ENCODE measurements at regions not wholly inside any gene's neighbourhood (a gene's known extent, or its start where the extent isn't known, plus 50 kb on each side); places are given as distances from the start of the nearest gene placed in this dataset.

- in situ Hi-C loops (cut with MboI; ENCODE audit: low sequenced_read_pairs), result no loop called here
Measured at GRCh38 chr2:217290467-217290866, 430.6 kb upstream of the TNP1 start.

- in situ Hi-C loops (cut with MboI; ENCODE audit: low sequenced_read_pairs), result no loop called here
Measured at GRCh38 chr2:217289907-217290280, 430.0 kb upstream of the TNP1 start.

GRCh38 chr2:217289177-217289906 is 429.5 kb upstream of the TNP1 start:
- in situ Hi-C loops (cut with MboI; ENCODE audit: low sequenced_read_pairs), result no loop called here

- in situ Hi-C loops (cut with MboI; ENCODE audit: low sequenced_read_pairs), result no loop called here
Measured at GRCh38 chr2:217288472-217289063, 428.7 kb upstream of the TNP1 start.

- in situ Hi-C loops (cut with MboI; ENCODE audit: low sequenced_read_pairs), result no loop called here
Measured at GRCh38 chr2:217286833-217287232, 427.0 kb upstream of the TNP1 start.

GRCh38 chr2:217285926-217286325 is 426.1 kb upstream of the TNP1 start:
- in situ Hi-C loops (cut with MboI; ENCODE audit: low sequenced_read_pairs), result no loop called here

GRCh38 chr2:217283460-217283859 is 423.6 kb upstream of the TNP1 start:
- in situ Hi-C loops (cut with MboI; ENCODE audit: low sequenced_read_pairs), result no loop called here

- in situ Hi-C loops (cut with MboI; ENCODE audit: low sequenced_read_pairs), result no loop called here
Measured at GRCh38 chr2:217282531-217282930, 422.7 kb upstream of the TNP1 start.

- in situ Hi-C loops (cut with MboI; ENCODE audit: low sequenced_read_pairs), result no loop called here
Measured at GRCh38 chr2:217279556-217279955, 419.7 kb upstream of the TNP1 start.

GRCh38 chr2:217279140-217279539 is 419.3 kb upstream of the TNP1 start:
- in situ Hi-C loops (cut with MboI; ENCODE audit: low sequenced_read_pairs), result no loop called here

GRCh38 chr2:217277646-217278398 is 418.0 kb upstream of the TNP1 start:
- in situ Hi-C loops (cut with MboI; ENCODE audit: low sequenced_read_pairs), result no loop called here

GRCh38 chr2:217276433-217276832 is 416.6 kb upstream of the TNP1 start:
- in situ Hi-C loops (cut with MboI; ENCODE audit: low sequenced_read_pairs), result no loop called here

GRCh38 chr2:217275091-217275490 is 415.2 kb upstream of the TNP1 start:
- in situ Hi-C loops (cut with MboI; ENCODE audit: low sequenced_read_pairs), result no loop called here

GRCh38 chr2:217274578-217274977 is 414.7 kb upstream of the TNP1 start:
- in situ Hi-C loops (cut with MboI; ENCODE audit: low sequenced_read_pairs), result no loop called here

- in situ Hi-C loops (cut with MboI; ENCODE audit: low sequenced_read_pairs), result no loop called here
Measured at GRCh38 chr2:217273851-217274250, 414.0 kb upstream of the TNP1 start.

- in situ Hi-C loops (cut with MboI; ENCODE audit: low sequenced_read_pairs), result no loop called here
Measured at GRCh38 chr2:217273162-217273561, 413.3 kb upstream of the TNP1 start.

- in situ Hi-C loops (cut with MboI; ENCODE audit: low sequenced_read_pairs), result no loop called here
Measured at GRCh38 chr2:217271813-217272212, 411.9 kb upstream of the TNP1 start.

- in situ Hi-C loops (cut with MboI; ENCODE audit: low sequenced_read_pairs), result no loop called here
Measured at GRCh38 chr2:217270485-217271121, 410.7 kb upstream of the TNP1 start.

GRCh38 chr2:217269701-217270484 is 410.0 kb upstream of the TNP1 start:
- in situ Hi-C loops (cut with MboI; ENCODE audit: low sequenced_read_pairs), result no loop called here

- in situ Hi-C loops (cut with MboI; ENCODE audit: low sequenced_read_pairs), result no loop called here
Measured at GRCh38 chr2:217268978-217269377, 409.1 kb upstream of the TNP1 start.

- in situ Hi-C loops (cut with MboI; ENCODE audit: low sequenced_read_pairs), result no loop called here
Measured at GRCh38 chr2:217267758-217268157, 407.9 kb upstream of the TNP1 start.
